Neural progenitor cell (in vitro differentiated cells): ENCODE measurements at regions not wholly inside any gene's neighbourhood (a gene's known extent, or its start where the extent isn't known, plus 50 kb on each side); places are given as distances from the start of the nearest gene placed in this dataset.

Source experiments
- EZH2 ChIP-seq: fragments of 200-600 bp; sonication (generic); IDR thresholded peaks from 2 replicates; pipeline ENCODE4 v1.6.1; 2017; ENCODE audit warnings: antibody characterized with exemption, mild to moderate bottlenecking, moderate library complexity
- TF ChIP-seq, protein P1 (sequence below): fragments of 200-600 bp; sonication (generic); IDR thresholded peaks from 2 replicates; pipeline ENCODE4 v1.5.1; 2017; ENCODE audit warnings: antibody characterized with exemption, mild to moderate bottlenecking

DNA sequence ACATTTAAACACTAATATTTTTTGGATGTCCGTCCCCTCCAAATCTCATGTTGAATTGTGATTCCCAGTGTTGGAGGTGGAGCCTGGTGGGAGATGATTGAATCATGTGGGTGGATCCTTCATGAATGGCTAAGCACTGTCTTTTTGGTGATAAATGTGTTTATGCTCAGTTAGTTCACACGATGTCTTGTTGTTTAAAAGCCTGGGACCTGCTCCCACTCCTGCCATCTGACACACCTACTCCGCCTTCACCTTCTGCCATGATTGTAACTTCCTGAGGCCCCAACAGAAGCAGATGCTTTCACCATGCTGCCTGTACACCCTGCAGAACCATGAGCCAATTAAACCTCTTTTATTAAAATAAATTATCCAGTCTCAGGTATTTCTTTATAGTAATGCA is 114.7 kb downstream of the TNFAIP3 start:
- TF ChIP-seq, protein P1, sequence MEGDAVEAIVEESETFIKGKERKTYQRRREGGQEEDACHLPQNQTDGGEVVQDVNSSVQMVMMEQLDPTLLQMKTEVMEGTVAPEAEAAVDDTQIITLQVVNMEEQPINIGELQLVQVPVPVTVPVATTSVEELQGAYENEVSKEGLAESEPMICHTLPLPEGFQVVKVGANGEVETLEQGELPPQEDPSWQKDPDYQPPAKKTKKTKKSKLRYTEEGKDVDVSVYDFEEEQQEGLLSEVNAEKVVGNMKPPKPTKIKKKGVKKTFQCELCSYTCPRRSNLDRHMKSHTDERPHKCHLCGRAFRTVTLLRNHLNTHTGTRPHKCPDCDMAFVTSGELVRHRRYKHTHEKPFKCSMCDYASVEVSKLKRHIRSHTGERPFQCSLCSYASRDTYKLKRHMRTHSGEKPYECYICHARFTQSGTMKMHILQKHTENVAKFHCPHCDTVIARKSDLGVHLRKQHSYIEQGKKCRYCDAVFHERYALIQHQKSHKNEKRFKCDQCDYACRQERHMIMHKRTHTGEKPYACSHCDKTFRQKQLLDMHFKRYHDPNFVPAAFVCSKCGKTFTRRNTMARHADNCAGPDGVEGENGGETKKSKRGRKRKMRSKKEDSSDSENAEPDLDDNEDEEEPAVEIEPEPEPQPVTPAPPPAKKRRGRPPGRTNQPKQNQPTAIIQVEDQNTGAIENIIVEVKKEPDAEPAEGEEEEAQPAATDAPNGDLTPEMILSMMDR: no peak
- TF ChIP-seq EZH2: no peak
